ENCODE measurements at regions not wholly inside any gene's neighbourhood (a gene's known extent, or its start where the extent isn't known, plus 50 kb on each side); places are given as distances from the start of the nearest gene placed in this dataset.

GRCh38 chr10:108655057-108655456, 1268.3 kb downstream of the XPNPEP1 start:
- Mint-ChIP-seq H3K9me3 (no peaks in the 10 kb centered on the region), H3K4me1 (no peaks in the 10 kb centered on the region), H3K27me3 (ENCODE audit: low read depth) (no peaks in the 10 kb centered on the region), H3K27ac (no peak overlapping the region), H3K36me3 (ENCODE audit: insufficient read depth in 1 of 3, low read depth in 3 of 3) (no peaks in the 10 kb centered on the region), H3K4me3 (no peak overlapping the region)
- Histone ChIP-seq H4K91ac (ENCODE audit: insufficient read length, low read depth, low read length) (no peak overlapping the region), H2BK5ac (ENCODE audit: insufficient read length, low read length) (no peak overlapping the region), H4K8ac (replicated peaks; ENCODE audit: insufficient read length, low read depth, low read length) (no peak overlapping the region), H3K14ac (ENCODE audit: insufficient read depth, low read length) (no peak overlapping the region), H2BK120ac (ENCODE audit: low read depth, low read length, poor library complexity, severe bottlenecking) (no peak overlapping the region), H3K79me2 (ENCODE audit: insufficient read depth, low read length) (no peaks in the 10 kb centered on the region), H3K56ac (ENCODE audit: insufficient read length, low read depth, low read length) (no peak overlapping the region), H4K5ac (ENCODE audit: insufficient read length, low read depth, low read length) (no peak overlapping the region), H3K27ac (ENCODE audit: insufficient read length, low read depth, low read length) (no peak overlapping the region), H3K79me1 (ENCODE audit: insufficient read depth, low read depth, low read length, poor library complexity, severe bottlenecking) (no peaks in the 10 kb centered on the region), H3K23me2 (ENCODE audit: insufficient read length, low read depth, low read length, poor library complexity, severe bottlenecking) (no peaks in the 10 kb centered on the region), H3K9ac (ENCODE audit: extremely low read depth, insufficient read length, low read length) (no peak overlapping the region), H2AK5ac (ENCODE audit: insufficient read length, low read length) (no peak overlapping the region), H3K4me1 (ENCODE audit: insufficient read depth, low read length) (no peaks in the 10 kb centered on the region), H4K20me1 (ENCODE audit: control insufficient read depth, insufficient read depth, insufficient read length) (no peaks in the 10 kb centered on the region), H3T11ph (ENCODE audit: low read length) (no peak overlapping the region), H3K4me2 (ENCODE audit: insufficient read depth, insufficient read length, low read length) (no peak overlapping the region), H3K9me3 (ENCODE audit: control insufficient read depth, low read depth, low read length) (no peaks in the 10 kb centered on the region), H2BK20ac (ENCODE audit: low read depth, low read length, poor library complexity, severe bottlenecking) (no peak overlapping the region), H3K27me3 (ENCODE audit: insufficient read depth, low read length) (no peaks in the 10 kb centered on the region; the same call in 1 of the 2 replicates), H2BK15ac (ENCODE audit: low read depth, low read length) (no peak overlapping the region), H3K23ac (ENCODE audit: insufficient read length, low read depth, low read length) (no peak overlapping the region), H2AFZ (ENCODE audit: low read length) (no peak overlapping the region), H3K18ac (ENCODE audit: insufficient read length, low read depth, low read length) (no peak overlapping the region), H3K4ac (ENCODE audit: low read depth, low read length) (no peak overlapping the region), H2BK12ac (ENCODE audit: insufficient read length, low read depth, low read length) (no peak overlapping the region)
- no peak for TF ChIP-seq CTCF (conservative IDR thresholded peaks at IDR 0.05)
- no peak for DNase-seq
- WGBS (ENCODE audit: extremely low coverage, insufficient read length, low lambda C conversion rate) = no CpG with 5 or more reads among the region's 4 CpGs

All from H9 (cell line).